ENCODE measurements at regions not wholly inside any gene's neighbourhood (a gene's known extent, or its start where the extent isn't known, plus 50 kb on each side); places are given as distances from the start of the nearest gene placed in this dataset.

- no peak for TF ChIP-seq CTCF (conservative IDR thresholded peaks at IDR 0.05)
- no peak overlapping the region for H3K27ac ChIP-seq
Observed at GRCh38 chr5:105677291-105677690, 1993.4 kb downstream of the EFNA5 start.

DNA sequence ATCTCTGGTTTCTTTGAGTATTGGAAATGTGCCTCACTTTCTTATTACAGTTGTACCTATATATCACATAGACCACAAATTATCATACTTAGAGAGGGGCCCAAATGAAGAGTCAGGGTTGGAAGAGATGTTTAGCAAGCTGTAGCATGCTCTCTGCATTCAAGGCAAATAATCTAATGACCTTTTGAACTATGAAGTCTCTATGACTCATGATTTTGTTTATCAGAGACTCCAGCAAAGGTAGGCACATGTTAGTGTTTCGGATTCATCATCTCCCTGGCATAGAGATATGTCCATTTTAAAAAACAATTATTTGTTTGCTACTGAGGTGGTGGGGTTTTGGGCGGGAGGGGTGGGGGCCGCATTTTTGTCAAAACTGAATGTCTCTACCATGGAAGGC lies 2000.1 kb downstream of the EFNA5 start:
- no peak overlapping the region for H3K27ac ChIP-seq
- TF ChIP-seq CTCF (conservative IDR thresholded peaks at IDR 0.05): no peak

DNA sequence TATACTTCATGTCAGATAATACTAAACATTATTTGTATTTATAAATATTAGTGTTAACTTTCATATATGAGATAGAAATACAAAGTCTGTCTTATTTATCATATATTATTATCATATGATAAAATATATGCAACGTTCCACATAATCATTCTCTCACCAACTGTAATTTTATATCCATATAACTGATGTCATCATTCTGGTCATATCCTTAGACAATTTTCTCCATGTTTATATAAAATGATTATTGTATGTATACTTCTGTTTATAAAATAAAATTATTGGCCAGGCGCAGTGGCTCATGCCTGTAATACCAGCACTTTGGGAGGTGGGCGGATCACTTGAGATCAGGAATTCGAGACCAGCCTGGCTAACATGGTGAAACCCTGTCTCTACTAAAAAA lies 2007.1 kb downstream of the EFNA5 start:
- H3K27ac ChIP-seq: no peak overlapping the region
- no peak for TF ChIP-seq CTCF (conservative IDR thresholded peaks at IDR 0.05)

- H3K27ac ChIP-seq: no peak overlapping the region
- TF ChIP-seq CTCF (conservative IDR thresholded peaks at IDR 0.05): no peak
Observed at GRCh38 chr5:105659396-105659795, 2011.3 kb downstream of the EFNA5 start.

DNA sequence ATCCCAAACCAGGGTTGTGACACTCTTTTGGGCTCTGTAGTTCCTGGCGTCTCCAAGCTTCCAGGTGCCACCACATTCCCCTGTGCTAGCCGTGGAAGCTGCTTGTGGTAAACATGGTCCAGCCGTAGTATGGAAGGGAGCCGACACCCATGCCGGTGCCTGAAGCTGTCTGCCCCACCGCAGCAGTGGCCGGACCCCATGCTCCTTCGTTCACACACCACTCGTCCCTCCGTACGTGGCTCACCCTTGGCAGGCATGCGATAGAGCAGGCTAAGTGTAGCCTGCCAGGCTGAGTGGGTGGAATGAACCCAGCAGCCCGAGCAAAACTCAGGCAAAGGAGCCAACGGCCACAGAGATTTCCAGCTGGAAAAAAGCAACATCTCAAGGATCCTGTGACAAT lies 2030.4 kb downstream of the EFNA5 start:
- no peak for TF ChIP-seq CTCF (conservative IDR thresholded peaks at IDR 0.05)
- no peak overlapping the region for H3K27ac ChIP-seq

GRCh38 chr5:105639511-105639910 lies 2031.2 kb downstream of the EFNA5 start:
- no peak overlapping the region for H3K27ac ChIP-seq
- TF ChIP-seq CTCF (conservative IDR thresholded peaks at IDR 0.05): no peak

DNA sequence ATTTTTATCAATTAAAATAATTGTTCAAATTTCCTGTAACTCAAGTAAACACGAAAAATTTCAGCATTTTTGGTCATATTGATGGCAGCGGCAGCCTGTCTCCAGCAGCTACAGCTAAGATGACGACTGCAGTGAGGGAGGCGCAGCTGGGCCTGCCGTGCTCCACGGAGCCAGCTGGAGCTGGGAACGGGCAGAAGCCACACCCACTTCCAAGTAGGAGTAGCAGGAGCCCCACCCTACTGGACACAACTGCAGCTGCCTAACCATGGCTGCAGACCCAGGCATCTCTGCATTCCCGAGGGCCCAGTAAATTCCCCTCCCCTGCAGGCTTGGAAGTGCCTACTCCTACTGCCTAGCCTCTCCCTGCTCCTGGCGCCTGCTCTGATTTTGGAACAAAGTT lies 2031.7 kb downstream of the EFNA5 start:
- no peak for TF ChIP-seq CTCF (conservative IDR thresholded peaks at IDR 0.05)

DNA sequence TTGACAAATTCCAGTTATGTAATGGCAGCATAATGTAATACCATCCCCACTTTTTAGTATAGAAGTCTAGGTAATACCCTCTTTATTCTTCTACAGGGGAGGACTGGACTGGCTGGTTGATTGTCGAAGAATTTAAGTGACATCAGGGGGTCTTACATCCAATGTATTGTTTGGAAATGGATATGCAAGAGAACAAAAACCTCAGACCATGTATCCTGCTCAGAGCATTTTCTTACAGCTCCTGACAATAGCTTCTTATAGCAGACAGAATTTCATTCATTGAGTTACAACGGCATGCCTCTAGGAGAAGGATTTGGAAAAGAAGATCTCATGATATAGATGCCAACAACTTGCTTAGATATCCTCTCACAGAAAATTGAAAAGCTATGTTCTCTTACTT lies 2032.3 kb downstream of the EFNA5 start:
- TF ChIP-seq CTCF (conservative IDR thresholded peaks at IDR 0.05): no peak
- H3K27ac ChIP-seq: no peak overlapping the region

More for the DNA sequence above, 2031.7 kb downstream of the EFNA5 start:
- no peak overlapping the region for H3K27ac ChIP-seq

All from VCaP (cell line).